HG03432 (cell line): ENCODE measurements at regions not wholly inside any gene's neighbourhood (a gene's known extent, or its start where the extent isn't known, plus 50 kb on each side); places are given as distances from the start of the nearest gene placed in this dataset.

Source experiments
- ATAC-seq: cut with Tn5 transposase; IDR thresholded peaks from one replicate; pipeline ENCODE4 v1.9.1; 2021; ENCODE audit warnings: mild to moderate bottlenecking, moderate library complexity; ENCODE audit not compliant: unreplicated experiment

DNA sequence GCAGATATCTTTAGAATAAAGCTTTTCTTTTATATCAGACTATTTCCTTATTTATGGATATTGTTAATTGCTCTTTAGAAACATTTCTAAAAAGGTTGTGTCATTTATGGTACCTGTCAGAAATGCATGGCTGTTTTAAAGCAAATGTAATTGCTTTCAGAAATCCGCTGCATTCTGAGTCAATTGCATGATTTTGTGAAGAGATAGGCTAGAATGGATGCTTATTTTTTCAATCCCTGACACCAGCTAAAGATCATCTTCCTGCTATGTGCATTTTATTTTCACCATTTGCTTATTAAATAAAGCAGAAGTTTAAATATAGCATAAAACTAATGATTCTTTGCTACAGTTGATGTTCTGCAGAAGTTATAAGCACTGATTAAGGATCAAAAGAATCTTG lies 170.2 kb upstream of the C9orf72 start:
- ATAC-seq = no peak

DNA sequence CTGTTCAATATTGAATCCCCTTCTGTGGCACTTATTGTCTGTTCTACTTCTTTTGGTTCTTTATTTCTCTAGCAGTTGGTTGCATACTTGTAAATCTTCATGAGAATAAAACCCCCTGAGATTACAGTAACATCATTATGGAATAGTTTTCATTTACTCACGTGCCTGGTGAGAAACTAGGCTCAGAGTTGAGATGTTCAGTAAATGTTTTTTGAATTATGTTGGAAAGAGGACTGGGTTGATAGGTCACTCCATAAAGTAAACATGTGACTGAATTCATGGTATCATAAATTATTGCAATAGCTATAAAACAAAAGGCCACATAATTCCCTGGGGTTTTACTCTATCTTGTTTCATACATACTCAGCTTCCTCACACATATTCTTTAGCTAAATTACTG lies 174.2 kb upstream of the C9orf72 start:
- ATAC-seq = no peak

DNA sequence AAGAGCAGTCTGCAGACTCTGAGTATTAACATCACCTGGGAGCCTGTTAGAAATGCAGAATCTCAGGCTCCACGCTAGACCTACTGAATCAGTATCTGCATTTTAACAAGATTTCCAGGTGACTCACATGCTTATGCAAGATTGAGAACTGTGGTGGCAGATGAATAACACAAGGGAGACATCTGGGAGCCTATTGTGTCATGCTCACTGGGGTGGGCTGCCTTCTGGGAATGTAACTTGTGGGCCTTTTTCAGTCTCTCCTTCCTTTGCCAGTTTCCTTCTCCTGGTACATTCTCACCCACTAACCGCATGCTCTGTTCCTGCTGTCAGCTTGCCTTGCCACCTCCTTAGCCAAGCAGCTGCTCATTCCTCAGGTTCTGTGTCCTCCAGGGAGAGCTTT lies 176.6 kb upstream of the C9orf72 start:
- no peak for ATAC-seq

DNA sequence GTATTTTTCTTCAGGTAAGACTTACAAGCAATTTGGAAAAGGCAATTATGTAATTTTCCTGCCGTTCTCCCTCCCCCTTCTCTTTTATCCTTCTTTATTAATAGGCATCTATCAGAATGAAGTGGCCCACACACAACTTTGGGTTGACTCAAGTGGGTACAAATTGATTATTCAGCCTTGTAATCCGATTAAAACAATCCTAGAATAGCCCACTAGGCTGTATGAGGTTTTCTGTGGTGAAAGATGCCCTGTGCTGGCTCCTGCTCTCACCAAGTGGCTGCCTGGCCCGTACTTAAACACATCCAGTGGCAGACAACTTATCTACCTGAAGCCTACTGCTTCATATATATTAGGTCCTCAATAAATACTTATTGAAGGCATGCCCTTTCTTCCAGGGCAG lies 177.3 kb upstream of the C9orf72 start:
- no peak for ATAC-seq

DNA sequence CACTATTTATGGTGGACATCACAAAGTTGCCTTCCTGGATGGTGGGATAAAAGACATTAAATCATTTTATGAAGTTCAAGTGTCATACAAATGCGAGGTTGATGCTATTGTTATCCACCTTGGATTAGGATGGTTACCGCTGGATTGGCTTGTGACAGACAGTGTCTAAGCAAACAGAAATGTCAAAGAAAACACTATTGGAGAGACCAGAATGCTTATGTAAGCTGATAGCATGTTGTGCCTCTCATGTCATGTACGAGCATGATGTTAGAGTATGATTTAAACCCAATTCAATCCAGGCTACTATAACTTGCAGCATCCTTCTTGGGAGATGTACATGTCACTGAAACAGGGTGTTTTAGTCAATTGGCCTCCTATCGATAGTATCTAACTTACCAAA lies 178.8 kb upstream of the C9orf72 start:
- no peak for ATAC-seq

DNA sequence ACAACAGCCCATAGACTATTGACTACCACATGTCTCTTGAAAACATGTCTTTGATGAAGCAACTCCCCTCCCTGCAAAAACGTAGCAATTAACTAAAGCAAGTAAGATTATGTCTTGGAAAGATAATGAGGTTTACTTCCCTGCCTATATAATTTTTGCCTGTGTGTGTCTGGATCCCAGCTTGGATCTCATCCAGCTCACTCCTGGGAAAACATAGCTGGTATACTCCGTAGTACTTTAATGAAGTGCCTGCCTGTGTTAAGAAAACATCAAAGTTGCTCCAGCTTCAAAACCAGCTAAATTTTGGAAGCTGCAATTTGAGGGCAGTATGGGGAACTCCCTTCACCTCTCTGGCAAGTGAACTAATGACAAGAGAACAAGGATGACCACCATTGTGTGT lies 182.6 kb upstream of the C9orf72 start:
- ATAC-seq = no peak

DNA sequence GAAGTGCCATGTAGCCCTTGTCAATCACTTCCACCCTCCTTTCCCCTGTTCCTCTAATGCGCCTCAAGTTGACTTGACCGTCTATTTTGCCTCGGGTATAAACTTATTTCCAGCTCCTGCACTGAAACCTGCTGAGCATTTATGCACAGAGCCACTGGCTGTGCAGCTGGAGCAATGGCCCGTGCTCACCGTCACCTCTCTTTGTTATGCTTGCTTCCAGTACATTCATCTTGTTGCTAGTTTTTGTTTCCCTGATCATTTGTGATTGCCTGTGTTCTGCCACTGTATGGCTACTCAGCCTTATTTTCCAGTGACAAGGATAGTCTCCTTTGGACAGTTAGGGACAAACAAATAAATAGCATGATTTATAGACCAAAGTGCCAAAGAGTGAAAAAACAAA lies 183.1 kb upstream of the C9orf72 start:
- ATAC-seq = no peak

DNA sequence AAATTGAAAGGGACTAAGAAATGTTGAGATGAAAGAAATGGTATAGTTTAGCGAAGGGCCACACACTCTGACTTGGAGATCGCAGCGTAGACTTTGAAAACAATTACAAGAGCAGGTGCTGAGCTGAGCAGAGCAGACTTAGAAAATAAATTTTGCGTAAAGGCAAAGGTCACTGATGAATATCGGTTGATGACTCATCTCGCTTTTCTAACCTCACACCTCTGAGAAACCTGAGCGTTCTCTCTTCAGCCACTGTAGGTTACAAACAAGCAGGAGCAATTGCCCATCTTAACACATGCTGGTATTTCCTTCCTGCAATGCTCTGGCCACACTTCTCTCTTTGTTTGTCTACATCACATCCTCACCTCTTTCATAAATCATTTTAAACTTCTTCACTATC lies 190.6 kb upstream of the C9orf72 start:
- peak; percentile 38 for ATAC-seq

DNA sequence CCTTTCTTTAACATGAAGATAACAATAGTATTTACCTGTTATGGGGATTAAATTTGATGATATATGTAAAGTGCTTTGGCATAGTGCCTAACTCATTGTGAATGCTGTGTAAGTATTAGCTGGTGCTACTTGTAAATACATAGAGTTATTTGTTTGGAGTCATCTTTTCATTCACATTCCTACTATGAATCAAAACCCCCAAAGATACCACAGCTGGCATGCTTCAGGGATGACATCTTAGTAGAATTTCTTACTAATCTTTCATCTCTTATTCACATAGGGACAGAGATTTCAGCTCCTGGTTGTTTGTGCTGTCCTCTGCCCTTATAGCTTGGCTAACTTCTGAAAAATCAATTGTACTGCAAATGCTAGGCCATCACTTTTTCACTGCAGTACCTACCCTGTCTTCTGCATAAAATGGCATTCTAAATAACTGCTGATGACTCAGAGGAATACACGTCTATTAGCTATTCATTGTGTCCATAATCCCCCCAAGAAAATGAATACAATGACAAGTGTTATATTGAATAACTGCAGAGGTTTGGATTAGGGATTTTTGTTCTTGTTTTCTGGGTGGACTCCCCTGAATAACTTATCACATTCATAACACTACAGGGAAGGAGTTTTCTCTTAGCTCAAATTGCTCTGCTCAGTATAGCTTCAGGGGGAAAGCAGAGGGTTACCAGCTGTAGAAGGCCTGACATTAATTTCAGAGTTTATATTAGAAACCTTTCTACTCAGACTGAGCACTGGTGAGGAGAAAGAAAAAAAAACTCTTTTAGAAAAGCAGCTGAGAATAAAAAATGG lies 192.2 kb upstream of the C9orf72 start:
- no peak for ATAC-seq

DNA sequence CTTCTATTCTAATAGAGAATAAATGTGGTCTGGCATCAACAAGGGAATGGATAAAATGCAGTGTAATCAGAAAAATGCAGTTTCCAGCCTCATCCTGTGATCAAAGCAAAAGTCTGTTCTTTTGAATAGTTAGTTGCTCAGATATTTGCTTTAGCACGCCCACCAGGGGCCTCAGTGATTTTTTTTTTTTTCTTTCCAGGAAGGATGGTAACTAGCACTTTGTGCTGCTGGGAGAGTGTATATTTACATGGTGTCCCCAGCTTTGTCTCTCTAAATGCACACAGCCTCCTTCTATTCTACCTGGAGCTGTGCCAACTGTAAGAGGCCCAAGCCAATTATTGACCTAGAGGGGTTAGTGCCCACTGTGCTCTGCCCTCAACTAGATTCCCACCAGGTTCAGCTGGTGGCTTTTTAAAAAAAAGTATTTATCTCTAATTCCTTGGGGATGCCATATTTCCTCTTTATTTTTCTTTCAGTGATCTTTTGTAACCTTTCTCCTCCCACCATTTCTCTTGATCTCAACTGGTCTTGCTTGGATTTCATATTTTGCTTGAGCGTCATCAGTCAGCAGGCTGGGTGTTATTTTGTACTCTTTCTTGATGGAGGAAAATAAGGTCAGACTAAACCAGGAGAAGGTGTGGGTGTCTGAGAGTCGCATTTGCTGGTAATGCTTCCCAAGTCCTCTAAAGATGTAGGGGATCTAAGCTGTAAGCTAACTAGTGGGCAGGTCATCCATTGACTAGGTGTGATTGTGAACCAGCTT lies 193.0 kb upstream of the C9orf72 start:
- ATAC-seq = no peak

DNA sequence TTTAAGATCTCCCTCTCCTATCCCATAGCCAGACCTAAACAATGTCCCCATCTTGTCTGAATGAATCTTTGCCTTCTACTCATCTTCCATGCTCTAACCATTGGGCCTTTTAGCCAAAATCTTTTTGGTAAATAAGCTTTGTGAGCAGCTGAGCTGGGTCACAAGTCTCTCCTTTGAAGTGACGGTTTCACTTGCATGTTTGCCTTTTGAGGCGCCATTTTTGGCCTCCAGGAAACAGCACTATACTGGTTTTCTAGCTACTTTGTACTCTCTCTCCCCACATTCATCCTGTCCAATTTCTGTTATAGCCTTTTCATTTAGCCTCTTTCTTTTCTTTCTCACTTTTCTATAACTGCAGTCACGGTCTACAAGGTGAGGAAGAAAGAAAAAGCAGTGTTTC lies 195.5 kb upstream of the C9orf72 start:
- ATAC-seq = no peak

DNA sequence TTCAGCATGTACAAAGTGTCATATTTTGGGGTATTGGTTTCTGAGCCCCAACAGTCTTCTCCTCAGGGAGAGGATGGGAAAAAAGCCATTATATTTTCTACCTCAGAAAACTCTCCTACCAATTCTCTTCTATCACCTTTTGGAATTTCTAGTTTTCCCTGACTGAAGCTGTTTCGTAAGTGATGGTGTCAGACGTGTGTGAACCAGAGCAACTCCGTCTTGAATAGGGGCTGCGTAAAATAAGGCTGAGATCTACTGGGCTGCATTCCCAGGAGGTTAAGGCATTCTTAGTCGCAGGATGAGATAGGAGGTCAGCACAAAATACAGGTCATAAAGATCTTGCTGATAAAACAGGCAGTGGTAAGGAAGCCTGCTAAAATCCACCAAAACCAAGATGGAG lies 197.3 kb upstream of the C9orf72 start:
- no peak for ATAC-seq

DNA sequence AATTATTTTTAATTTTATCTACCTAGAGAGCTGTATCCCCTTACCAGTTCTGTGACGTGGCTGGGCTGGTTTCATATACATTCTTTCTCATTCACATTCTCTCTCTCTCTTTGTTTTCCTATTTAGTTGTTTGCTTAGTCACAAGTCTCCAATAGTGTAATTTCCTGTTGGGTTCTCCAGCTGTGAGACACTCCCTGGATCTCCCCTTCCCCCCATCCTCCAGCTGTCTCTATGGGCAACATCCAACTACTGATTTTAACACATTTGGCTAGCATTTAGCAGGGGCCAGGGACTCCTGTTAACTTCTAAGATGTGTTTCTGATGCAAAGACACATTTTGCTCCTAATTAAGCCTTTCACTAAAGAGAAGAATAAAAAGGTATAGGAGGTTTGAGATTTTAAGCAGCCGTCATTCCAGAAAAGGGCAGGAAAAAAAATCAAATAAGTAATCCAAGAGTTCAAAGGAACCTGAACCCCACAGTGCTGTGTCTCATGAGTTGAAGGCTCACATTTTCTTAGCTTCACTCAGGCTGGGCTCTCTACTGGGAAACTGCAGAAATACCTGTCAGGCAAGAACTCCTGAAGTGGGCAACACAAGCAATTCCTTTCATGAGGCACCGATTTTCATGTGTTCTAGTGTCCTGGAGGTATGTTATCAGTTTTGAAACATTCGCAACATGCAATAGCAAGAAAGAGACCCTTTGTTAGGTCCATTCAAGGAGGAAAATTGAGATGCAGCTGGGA lies 198.7 kb upstream of the C9orf72 start:
- no peak for ATAC-seq

DNA sequence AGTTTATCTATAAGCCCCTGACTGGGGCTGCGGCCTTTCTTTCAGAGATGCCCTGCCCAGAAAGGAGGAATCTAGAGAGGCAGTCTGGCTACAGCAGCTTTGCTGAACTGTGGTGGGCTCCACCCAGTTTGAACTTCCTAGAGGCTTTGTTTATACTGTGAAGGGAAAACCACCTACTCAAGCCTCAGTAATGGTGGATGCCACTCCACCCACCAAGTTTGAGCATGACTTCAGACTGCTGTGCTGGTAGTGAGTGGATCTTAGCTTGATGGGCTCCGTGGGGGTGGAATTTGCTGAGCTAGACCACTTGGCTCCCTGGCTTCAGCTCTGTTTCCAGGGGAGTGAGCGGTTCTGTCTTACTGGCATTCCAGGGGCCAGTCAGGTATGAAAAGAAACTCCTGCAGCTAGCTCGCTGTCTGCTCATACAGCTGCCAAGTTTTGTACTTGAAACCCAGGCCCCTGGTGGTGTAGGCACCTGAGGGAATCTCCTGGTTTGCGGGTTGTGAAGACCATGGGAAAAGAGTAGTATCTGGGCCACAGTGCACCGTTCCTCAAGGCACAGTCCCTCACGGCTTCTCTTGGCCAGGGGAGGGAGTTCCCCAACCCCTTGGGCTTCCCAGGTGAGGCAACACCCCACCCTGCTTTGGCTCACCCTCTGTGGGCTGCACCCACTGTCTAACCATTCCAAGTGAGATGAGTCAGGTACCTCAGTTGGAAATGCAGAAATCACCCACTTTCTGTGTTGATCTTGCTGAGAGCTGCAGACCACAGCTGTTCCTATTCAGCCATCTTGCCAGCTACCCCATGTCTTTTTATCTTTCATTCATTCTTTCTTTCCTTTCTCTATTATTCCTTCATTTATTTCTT lies 211.8 kb upstream of the C9orf72 start:
- peak; percentile 78 for ATAC-seq

DNA sequence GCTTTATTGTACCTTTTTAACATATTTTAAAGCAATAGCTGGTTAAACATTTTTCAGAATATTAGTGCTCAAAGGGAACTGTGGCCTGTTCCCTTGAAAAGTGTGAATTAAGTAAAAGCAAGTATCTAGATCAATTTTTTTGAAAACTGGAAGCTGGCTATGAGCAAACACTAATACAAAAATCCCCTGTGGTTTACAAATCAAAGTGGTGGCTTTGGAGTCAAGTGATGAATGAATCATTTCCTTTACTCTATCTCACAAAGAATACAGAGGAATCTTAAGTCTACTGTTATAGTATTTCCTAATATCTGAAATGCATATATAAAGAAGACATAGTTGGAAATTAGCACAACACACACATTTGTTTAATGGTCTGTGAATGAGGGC lies 212.4 kb upstream of the C9orf72 start:
- ATAC-seq = peak; percentile 91

DNA sequence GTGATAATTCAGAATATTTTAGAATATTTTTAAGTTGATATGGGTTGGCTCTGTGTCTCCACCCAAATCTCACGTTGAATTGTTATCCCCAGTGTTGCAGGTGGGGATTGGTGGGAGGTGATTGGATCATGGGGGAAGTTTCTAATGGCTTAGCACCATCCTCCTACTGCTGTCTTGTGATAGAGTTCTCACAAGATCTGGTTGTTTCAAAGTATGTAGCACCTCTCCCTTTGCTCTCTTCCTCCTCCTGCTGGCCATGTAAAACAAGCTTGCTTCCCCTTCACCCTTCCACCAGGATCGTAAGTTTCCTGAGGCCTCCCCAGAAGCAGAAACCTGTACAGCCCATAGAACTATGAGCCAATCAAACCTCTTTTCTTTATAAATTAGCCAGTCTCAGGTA lies 214.6 kb upstream of the C9orf72 start:
- ATAC-seq = no peak

DNA sequence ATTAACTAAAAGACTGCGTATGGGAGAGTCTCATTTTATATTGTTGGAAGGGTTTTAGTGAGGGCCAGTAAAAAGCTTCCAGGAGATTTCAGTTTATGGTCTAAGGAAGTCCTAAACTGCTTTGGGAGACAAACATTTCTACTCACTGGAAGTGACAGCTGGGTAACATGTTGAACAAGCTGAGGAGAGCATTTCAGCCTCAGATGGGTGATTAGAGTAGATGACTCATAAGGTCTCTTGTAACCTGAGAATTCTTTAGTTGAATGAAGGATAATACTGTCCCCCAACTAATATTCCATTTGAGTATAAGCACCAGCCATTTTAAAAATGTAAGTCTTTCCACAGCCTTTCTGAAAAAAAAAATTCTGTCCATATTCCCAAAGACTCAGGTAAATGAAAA lies 218.0 kb upstream of the C9orf72 start:
- peak; percentile 46 for ATAC-seq

DNA sequence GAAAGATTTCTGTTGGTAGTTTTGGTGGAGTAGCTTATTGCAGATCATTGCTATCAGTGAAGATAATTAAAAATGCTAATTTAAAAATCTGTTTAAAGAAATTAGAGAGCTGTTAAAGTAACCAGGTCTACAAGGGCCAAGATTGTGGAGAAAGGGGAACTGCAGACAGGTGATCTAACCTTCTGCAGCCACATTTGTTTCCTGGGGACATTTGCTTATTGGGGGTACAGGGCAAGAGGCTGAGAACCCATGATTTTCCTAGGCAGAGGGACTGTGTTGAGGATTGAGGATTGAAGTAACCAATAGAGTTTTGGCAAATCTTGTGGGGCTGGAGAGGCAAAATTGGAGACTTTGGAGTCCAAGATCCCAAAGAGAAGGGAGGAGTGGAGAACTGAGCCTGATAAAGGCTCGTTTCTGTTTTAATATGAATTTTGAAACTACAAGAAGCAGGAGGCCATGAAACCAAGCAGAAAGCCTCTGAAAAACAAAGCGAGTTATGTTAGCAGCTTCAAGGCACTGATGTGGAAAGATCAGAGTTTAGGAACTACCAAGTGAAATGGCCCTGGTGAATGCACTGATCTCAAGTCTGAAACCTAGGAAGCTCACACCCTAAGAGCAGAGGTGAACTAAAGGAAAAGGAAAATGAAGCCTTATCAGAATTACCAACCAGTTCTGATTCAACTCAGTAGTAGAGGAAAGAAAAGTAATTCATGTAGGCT lies 219.8 kb upstream of the C9orf72 start:
- ATAC-seq = peak; percentile 65

DNA sequence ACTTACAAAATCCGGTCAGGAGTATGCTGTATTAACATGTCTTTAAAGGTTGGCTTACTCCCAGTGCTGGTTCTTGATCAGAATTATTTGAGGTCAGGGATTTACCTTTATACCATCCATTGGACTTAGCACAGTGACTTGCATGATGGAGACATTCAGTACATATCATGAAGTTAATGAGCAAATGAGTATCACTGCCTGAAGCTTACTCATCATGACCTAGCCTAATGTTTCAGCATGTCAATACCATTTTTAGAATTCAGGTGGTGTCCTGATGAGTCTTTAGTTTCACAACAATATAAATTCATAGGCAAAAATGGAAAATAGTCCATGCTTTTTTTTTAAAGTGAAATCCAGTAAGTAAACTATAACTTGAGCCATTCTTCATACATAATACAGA lies 226.0 kb upstream of the C9orf72 start:
- no peak for ATAC-seq

DNA sequence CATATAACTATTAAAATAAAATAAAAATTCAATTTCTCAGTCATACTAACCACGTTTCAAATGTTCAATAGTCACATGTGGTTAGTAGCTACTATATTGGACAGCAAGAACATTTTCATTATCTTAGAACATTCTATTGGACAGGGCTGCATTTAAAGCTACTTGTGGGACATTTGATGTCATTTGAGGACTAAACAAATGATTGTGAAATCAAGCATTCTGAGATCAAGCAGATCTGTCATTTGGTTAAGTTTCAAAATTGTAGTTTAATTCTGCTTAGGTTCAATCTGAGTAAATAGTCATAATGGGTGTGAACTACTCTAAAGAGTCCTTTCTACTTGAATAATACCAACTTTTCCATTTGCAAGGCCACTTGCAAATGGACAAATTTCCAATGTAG lies 226.9 kb upstream of the C9orf72 start:
- no peak for ATAC-seq
